Brain microvascular endothelial cell (primary cell): ENCODE measurements at regions not wholly inside any gene's neighbourhood (a gene's known extent, or its start where the extent isn't known, plus 50 kb on each side); places are given as distances from the start of the nearest gene placed in this dataset.

ENCODE experiments used
- DNase-seq: peaks from one replicate; pipeline ENCODE4 v3.0.0-alpha.2; 2020
- H3K27ac ChIP-seq: fragments of 250-450 bp; sonication (Bioruptor Pico); 2 replicates; pipeline ENCODE4 v1.5.1; 2020; ENCODE audit warnings: mild to moderate bottlenecking, moderate library complexity
- H3K27me3 ChIP-seq: fragments of 250-450 bp; sonication (Bioruptor Pico); replicated peaks from 2 replicates; pipeline ENCODE4 v1.5.1; 2020; ENCODE audit warnings: mild to moderate bottlenecking
- H3K36me3 ChIP-seq: fragments of 250-450 bp; sonication (Bioruptor Pico); replicated peaks from 2 replicates; pipeline ENCODE4 v1.5.1; 2020; ENCODE audit warnings: mild to moderate bottlenecking
- H3K4me3 ChIP-seq: 2 replicates; pipeline ENCODE4 v1.5.1; 2011; ENCODE audit warnings: low read depth, mild to moderate bottlenecking, control low read depth, low read length, moderate library complexity
- in situ Hi-C: cut with HindIII; loops from 2 replicates; pipeline ENCODE4 v1.10.0; 2017; ENCODE audit warnings: low sequenced_read_pairs, low pct_ligation_motif_present
- TF ChIP-seq, protein P1 (sequence below): IDR thresholded peaks from 2 replicates; pipeline ENCODE4 v1.5.1; 2011; ENCODE audit warnings: low read depth, mild to moderate bottlenecking, moderate library complexity, low read length, control low read depth, inconsistent platforms; ENCODE audit errors: missing control alignments

DNA sequence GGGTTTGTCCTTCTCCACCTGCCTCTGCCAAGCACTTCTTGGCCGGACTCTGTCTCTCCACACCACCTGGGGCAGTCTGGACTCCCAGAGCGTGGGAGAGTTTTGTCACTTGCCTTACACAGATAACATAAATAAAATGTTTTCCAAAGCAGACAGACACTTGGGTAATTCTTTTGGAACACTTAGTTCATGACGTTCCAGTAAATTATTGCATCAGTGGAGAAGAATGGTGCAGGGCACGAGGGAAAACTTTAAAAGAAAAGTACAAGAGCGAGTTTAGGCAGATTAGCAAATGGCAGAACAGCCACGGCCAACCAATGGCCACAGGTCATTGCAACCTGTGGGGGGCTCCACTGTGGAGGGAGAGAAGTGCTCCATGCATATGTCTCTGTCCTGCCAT is 170.6 kb upstream of the GRB10 start:
- no peak for DNase-seq
- in situ Hi-C loops, result no loop called here
- TF ChIP-seq, protein P1, sequence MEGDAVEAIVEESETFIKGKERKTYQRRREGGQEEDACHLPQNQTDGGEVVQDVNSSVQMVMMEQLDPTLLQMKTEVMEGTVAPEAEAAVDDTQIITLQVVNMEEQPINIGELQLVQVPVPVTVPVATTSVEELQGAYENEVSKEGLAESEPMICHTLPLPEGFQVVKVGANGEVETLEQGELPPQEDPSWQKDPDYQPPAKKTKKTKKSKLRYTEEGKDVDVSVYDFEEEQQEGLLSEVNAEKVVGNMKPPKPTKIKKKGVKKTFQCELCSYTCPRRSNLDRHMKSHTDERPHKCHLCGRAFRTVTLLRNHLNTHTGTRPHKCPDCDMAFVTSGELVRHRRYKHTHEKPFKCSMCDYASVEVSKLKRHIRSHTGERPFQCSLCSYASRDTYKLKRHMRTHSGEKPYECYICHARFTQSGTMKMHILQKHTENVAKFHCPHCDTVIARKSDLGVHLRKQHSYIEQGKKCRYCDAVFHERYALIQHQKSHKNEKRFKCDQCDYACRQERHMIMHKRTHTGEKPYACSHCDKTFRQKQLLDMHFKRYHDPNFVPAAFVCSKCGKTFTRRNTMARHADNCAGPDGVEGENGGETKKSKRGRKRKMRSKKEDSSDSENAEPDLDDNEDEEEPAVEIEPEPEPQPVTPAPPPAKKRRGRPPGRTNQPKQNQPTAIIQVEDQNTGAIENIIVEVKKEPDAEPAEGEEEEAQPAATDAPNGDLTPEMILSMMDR, result no peak
- no peaks in the 10 kb centered on the region for H3K27me3 ChIP-seq
- H3K36me3 ChIP-seq, result no peaks in the 10 kb centered on the region
- no peak overlapping the region for H3K4me3 ChIP-seq
- no peak overlapping the region for H3K27ac ChIP-seq

- H3K4me3 ChIP-seq, result no peak overlapping the region
- no peaks in the 10 kb centered on the region for H3K27me3 ChIP-seq
- TF ChIP-seq, protein P1, result no peak
- in situ Hi-C loops, result no loop called here
- H3K36me3 ChIP-seq, result no peaks in the 10 kb centered on the region
- DNase-seq, result no peak
- no peak overlapping the region for H3K27ac ChIP-seq
Observed at GRCh38 chr7:50952544-50952943, 169.8 kb upstream of the GRB10 start.

DNA sequence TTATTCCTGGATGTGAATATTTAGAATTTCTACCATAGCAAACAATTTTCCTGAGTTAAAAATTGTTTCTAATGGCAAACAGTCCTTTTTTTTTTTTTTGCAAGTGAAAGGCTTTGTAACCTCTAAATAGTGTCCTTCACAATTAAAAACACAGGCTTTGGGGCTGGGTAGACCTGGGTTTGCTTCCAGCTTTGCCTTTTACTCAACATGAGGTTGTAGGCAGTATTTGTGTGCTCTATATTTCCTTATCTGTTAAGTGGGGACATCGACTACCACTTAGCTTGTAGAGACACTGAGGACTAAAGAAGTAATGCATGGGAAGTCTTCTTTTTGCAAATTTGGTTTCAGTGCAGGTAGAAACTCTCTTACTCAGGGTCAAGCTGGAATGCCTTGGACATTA is 169.4 kb upstream of the GRB10 start:
- Histone ChIP-seq H3K4me3 (no peak overlapping the region), H3K36me3 (no peaks in the 10 kb centered on the region), H3K27me3 (no peaks in the 10 kb centered on the region), H3K27ac (no peak overlapping the region)
- in situ Hi-C loops, result no loop called here
- TF ChIP-seq, protein P1, result no peak
- no peak for DNase-seq

- TF ChIP-seq, protein P1, result no peak
- Histone ChIP-seq H3K36me3 (no peaks in the 10 kb centered on the region), H3K27me3 (no peaks in the 10 kb centered on the region), H3K4me3 (no peak overlapping the region), H3K27ac (no peak overlapping the region)
- in situ Hi-C loops, result no loop called here
- no peak for DNase-seq
Observed at GRCh38 chr7:50943482-50943881, 160.8 kb upstream of the GRB10 start.

GRCh38 chr7:50941525-50941924 is 158.8 kb upstream of the GRB10 start:
- Histone ChIP-seq H3K27ac (no peak overlapping the region), H3K36me3 (no peaks in the 10 kb centered on the region), H3K4me3 (no peak overlapping the region), H3K27me3 (no peaks in the 10 kb centered on the region)
- DNase-seq, result no peak
- in situ Hi-C loops, result no loop called here
- TF ChIP-seq, protein P1, result no peak

- in situ Hi-C loops, result no loop called here
- no peak overlapping the region for H3K27ac ChIP-seq
- H3K36me3 ChIP-seq, result no peaks in the 10 kb centered on the region
- no peak overlapping the region for H3K4me3 ChIP-seq
- no peaks in the 10 kb centered on the region for H3K27me3 ChIP-seq
- DNase-seq, result no peak
- TF ChIP-seq, protein P1, result no peak
Observed at GRCh38 chr7:50940621-50941020, 157.9 kb upstream of the GRB10 start.
